Limb (tissue), 2 donors: ENCODE measurements at regions not wholly inside any gene's neighbourhood (a gene's known extent, or its start where the extent isn't known, plus 50 kb on each side); places are given as distances from the start of the nearest gene placed in this dataset.
"Not testable (repeated sequence)": the region's sequence is repeated elsewhere in the genome, so short reads cannot be mapped to it uniquely, and the experiment has no call there.

Source experiments
- DNase-seq, 2 donors: peaks; one replicate each; pipeline ENCODE4 v3.0.0-alpha.2; 2016; ENCODE audit errors: extremely low spot score in 2 of 2

DNA sequence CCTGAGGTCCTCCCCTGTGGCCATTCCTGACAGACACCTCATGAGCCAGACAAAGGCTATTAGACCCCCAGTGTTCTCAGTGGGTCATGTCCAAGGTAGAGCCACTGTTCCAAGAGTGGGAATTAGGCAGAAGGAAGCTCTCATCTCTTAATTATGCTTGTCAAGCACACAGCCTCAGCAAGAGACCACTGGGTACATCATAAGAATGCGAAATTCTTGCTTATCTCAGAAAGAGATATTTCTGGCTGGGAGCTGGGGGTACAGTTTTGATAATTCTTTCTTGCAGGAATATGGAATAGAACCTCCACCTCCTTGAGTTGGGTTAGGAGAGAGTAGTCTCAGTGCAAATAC, 1280.0 kb upstream of the CNTN5 start:
- DNase-seq, result no peak

GRCh38 chr11:97742717-97743116, 1278.0 kb upstream of the CNTN5 start:
- DNase-seq, result no peak

DNA sequence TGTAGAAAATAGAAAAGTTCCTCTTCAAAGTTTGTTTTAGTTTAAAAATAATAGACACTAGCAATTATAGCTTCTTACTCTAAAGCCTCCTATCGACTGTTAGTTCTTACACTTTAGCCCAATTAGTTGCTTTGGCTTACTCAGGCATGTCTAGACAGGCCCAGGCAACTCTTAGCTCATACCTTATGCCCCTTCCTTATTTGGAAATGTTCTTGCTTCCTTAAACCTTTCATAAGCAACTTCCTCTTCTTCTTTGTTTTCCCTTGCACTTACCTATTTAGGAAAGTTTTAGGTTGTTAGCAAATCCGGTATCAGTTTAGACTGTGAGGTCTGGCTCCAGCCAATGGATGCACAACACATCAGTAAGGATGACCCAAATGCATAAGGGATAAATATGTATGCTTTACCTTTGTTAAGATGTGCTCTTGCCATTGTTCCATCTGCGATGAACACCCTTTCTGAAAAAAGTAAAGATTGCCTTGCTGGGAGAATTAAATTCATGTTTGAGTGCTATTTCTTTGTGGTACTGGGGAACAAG, 1277.5 kb upstream of the CNTN5 start:
- no peak for DNase-seq

GRCh38 chr11:97745515-97746050, 1275.2 kb upstream of the CNTN5 start:
- DNase-seq, result no peak

DNA sequence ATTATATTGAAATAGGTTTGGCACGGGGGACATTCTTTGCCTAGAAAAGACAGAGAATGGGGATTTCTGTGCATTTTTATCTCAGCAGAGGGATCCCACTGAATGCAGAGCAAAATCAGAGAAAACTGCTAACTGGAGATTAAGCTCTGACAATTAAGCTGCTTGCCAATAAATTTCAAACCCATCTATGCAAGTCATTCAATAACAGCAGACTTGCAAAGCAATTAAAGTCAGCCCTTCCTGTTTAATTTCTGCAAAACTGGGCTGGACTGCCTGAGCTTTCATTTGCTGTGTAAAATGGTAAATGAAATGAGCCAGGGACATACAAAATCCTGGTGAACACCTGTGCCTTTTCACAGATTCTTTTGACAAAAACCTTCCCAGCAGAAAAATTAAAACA, 1273.9 kb upstream of the CNTN5 start:
- no peak for DNase-seq

DNA sequence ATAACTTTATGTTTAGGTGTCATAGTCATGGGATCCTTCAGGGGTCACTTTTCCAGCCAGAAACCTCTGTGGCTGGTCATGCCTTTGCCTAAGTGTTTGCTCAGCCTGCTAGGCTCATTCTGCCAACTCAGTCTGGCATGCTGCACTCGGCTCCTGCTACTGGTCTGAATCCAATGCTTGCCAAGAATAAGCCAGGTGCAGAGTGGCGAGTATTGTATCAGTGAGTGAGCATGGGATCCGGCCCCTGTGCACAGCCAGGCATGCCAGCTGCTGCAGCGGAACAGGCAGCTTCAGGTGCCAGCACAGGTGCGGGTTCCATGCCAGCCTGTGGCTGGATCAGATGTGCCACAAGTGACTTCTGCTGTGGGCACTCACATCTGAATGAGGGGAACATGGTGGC, 1269.3 kb upstream of the CNTN5 start:
- no peak for DNase-seq

- DNase-seq, result no peak
Measured at GRCh38 chr11:97751952-97752351, 1268.8 kb upstream of the CNTN5 start.

DNA sequence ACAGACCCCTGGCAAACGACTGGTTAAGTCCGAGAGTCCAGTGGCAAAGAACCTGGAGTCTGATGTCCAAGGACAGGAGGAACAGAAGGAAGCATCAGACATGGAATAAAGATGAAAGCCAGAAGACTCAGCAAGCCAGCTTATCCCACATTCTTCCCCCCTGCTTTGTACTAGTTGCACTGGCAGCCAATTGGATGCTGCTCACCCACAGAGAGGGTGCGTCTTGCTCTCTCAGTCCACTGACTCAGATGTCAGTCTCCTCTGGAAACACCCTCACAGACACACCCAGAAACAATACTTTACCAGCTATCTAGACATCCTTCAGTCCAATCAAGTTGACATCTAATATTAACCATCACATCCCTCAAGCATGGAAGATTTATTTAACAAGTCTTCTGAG, 1265.8 kb upstream of the CNTN5 start:
- no peak for DNase-seq

- DNase-seq, result no peak
Measured at GRCh38 chr11:97756571-97757335, 1264.0 kb upstream of the CNTN5 start.

DNA sequence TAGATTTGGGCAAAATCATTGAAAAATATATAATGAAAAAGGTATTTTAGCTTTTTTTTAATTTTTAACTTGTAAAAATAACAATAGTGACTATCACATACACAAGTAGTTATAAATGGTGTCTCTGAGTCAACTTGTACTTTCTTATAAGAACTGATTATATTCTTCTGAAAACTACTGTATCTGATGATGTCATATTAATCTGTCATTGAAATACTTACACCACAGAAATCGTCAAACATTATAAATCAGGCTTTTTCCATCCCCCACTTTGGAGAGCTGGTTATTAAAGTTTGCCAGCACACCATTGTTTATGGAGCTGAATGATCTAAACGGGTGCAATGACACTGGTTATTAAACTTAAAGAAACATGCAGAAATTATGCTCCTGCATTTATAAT, 1259.6 kb upstream of the CNTN5 start:
- DNase-seq, result no peak

DNA sequence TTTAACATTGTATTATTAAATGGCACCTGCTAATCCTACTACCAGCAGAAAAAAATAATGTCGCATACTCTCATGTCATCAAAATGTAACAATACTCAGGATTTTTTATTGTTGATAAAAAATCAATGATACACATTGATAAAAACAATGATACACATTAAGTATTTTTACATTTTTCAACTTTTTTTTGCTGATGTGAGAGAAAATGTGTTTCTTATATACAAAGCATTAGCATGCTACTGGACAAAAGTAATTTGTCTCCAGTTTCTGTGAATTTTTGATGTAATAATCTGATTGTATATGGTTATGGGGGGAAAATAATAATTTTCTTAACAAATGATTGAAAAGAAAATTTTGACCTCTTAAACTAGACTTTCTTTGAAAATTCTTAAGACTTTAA, 1256.6 kb upstream of the CNTN5 start:
- DNase-seq, result no peak

DNA sequence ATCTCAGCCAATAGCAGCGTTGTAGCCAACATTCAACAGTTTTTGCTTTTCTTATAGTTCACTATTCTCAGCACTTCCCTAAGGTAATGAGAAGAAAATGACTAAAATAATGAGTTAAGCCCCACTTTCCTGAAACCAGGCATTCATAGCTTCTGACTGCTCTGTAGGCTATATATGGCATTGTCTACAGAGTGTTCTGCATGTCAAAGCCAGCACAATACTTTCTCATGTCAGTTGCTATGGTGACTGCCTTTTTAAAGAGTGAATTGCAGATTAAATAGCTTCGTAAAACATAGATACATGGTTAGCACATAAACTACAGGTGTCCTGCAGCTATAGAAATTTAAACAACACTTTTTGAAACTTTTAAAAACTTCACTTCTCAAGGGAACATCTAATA, 1256.1 kb upstream of the CNTN5 start:
- DNase-seq, result no peak

GRCh38 chr11:97770570-97770969, 1250.2 kb upstream of the CNTN5 start:
- no peak for DNase-seq

DNA sequence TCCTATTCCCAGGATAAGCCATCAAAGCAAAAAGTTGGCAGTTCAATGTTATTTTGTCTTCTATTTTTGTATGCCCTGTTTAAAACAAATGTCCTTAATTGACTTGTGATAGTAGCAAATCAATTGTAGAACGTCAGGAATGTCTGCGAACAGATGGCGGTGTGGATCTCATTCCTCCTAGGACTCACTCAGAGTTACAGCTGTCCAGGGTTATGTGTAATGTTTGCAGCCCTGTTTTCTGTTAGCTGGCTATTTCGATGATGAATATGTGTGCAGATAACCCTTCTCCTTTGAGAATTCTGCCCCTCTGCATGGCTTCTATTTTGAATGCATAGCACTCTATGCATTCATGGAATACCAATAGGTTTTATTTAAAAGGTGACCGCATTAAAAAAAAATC, 1248.0 kb upstream of the CNTN5 start:
- DNase-seq, result peak in 1 of 2 donors; percentile 47

DNA sequence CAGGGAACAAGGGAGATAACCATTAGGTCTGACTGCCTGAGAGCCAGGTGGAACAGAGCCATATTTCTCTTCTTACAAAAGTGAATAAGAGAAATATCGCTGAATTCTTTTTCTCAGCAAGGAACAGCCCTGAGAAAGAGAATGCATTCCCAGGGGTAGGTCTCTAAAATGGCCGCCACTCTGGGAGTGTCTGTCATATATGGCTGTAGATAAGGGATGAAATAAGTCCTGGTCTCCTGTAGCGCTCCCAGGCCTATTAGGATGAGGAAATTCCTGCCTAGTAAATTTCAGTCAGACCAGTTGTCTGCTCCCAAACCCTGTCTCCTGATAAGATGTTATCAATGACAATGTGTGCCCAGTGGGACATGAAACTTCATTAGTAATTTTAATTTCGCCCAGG, 1236.4 kb upstream of the CNTN5 start:
- DNase-seq, result not testable (repeated sequence)

DNA sequence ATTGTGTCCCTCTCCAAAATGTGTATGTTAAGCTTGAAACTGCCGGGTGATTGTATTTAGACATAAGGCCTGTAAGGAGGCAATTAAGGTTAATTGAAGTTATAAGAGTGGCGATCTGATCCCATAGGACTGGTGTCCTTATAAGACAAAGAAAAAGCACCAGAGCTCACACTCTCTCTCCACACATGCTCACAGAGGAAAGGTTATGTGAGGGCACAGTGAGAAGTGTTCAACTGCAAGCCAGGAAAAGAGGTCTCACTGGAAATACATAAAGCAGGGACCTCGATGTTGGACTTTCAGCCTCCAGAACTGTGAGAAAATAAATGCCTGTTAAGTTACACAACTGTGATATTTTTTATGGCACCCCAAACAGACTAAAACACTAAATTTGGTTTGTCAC, 1233.8 kb upstream of the CNTN5 start:
- DNase-seq, result no peak

DNA sequence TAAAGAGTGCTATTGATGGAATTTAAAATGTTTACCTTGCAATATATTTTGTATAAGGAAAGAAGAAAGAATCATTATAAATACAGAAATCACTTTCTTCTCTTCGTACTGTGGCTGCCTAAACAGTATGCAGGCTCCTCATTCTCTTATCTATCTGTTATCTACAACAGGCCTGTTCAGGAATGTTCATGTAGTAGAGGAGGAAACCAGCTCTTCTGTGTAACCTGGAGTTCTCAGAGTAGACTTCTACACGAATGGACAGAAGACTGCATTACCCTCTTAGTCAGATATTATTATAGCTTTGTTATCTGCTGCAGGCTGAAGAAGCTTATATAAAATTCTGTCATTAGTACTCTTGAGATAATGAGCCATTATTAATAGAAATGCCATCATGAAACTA, 1225.9 kb upstream of the CNTN5 start:
- DNase-seq, result no peak

DNA sequence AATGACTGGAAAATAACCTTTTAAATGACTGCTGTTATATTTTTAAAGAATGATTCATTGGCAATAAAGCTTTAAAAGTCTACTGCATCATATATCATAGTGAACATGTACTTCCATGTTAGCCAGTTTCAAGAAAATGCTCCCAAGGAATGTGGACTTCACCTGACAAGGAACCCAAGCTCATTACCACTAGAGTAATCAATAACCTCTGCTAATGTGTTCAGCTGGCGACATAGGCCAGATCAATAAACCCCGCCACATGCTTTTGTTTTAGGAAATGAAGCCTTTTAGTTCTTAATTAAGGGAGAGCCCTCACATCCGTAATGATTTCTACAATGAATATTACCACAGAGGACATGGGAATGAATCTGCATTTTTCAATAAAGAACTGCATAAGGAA, 1219.9 kb upstream of the CNTN5 start:
- no peak for DNase-seq

DNA sequence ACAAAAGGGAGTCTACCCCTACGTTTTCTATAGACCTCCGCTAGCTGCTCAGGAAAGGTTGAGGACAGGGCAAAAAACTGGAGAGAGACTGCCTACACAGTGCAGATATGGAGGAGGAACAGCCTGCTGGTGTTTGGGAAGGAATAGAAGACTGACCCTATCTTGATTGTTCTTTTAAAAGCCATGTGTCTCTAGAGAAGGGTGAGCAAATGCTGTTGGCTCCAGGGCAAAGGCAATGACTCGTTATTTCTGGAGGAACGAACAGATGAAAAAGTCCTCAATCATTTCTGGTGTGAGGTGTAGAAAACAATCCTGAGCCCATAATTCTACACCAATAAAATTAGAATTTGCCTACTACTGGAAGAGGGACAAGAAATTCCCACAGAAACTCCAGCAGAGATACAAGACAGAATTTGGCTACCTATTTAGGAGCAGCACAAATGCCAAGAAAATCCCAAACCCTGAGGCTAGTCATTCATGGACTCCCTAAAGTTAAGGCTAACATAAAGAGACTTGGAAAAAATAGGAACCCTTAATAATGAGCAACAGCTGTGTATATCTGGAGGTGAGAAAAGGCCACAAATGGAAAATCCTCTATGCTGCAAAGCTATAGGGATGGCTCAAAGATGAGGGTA, 1206.3 kb upstream of the CNTN5 start:
- no peak for DNase-seq

DNA sequence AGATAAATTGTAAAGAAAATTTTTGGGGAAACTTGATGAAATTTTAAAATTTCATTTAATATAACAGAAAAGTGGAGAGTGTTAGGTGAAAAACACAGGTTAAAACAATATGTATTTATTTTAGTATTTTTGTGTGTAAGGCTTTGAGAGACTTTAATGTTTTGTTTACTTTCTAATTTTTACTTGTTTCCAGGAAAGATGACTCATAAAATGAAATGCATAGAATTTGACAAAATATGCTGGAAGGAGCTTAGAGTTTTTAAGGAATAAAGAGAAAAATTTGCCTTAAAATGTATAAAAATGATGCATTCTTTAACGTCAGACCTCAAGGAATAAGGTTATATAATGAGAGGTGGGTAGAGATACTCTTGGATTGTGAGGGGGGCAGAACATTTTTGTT, 1205.1 kb upstream of the CNTN5 start:
- DNase-seq, result no peak

DNA sequence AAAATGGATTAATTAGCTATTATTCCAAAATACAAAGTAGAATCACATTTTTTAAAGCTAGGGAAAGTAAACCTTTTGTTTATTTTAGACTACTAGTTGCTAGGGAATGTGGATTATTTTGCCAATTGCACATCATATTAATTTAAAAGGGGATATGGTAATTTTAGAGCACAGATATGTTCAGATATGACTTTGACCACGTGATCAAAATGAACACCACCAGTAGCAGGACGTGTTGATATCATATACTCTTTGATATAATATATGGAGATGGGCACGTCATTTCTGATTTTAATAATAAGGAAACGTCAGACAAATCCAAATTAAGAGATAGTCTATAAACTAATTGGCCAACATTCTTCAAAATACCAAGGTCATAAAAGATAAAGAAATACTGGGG, 1188.3 kb upstream of the CNTN5 start:
- DNase-seq, result no peak

DNA sequence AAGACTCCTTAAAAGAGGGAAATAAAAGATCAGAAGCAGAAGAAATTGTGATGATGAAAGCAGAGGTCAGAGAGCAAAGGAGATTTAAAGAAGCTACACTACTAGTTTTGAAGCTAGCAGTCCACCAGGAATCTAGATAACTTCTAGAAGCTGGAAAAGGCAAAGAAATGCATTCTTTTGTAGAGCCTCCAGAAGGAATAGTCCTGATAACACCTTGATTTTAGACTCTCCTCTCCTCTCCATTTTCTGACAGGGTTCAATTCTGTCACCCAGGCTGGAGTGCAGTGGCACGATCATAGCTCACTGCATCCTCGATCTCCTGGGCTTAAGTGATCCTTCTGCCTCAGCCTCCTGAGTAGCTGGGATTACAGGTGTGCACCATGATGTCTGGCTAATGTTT, 1187.3 kb upstream of the CNTN5 start:
- no peak for DNase-seq

DNA sequence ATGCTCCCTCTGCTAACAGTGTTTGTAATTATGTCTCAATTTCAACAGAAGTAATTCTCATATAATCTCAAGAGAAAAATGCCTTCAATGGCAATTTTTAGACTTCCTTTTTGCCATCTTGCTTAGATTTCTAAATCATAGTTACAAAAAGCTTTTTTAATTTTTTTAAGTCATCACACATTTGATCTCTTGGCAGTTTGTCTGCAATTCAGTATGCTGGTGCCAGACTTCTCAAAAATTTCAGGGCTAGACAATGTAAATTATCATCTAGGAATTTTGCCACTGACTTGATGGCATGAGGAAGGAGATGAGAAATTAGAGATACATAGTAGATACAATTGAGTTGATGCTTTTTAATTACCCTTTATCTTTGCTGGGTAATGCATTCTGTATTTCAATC, 1176.7 kb upstream of the CNTN5 start:
- DNase-seq, result no peak
